Lower leg skin (tissue), 3 donors: ENCODE measurements at regions not wholly inside any gene's neighbourhood (a gene's known extent, or its start where the extent isn't known, plus 50 kb on each side); places are given as distances from the start of the nearest gene placed in this dataset.

Experiments used
- CTCF ChIP-seq, 3 donors: fragments of 450-650 bp; IDR thresholded peaks; one replicate each; pipeline ENCODE4 v1.5.1; 2016; ENCODE audit warnings: antibody characterized with exemption in 3 of 3, mild to moderate bottlenecking in 3 of 3, moderate library complexity in 2 of 3
- POLR2A ChIP-seq, 2 donors: fragments of 450-650 bp; IDR thresholded peaks; one replicate each; pipeline ENCODE4 v1.6.1; 2016 to 2017; ENCODE audit warnings: antibody characterized with exemption in 2 of 2, mild to moderate bottlenecking in 1 of 2, moderate library complexity in 1 of 2

GRCh38 chr3:66667263-66667662 lies 166.4 kb upstream of the LRIG1 start:
- TF ChIP-seq CTCF (IDR thresholded peaks at IDR 0.05): no peak
- no peak for TF ChIP-seq POLR2A (IDR thresholded peaks at IDR 0.05)
